GM23248 (cell line): ENCODE measurements at regions not wholly inside any gene's neighbourhood (a gene's known extent, or its start where the extent isn't known, plus 50 kb on each side); places are given as distances from the start of the nearest gene placed in this dataset.

ENCODE experiments used
- DNase-seq: peaks from one replicate; pipeline ENCODE4 v3.0.0-alpha.2; 2015
- H2AFZ ChIP-seq: fragments of 200-600 bp; sonication (generic); 2 replicates; pipeline ENCODE4 v1.6.1; 2016; ENCODE audit warnings: antibody characterized with exemption
- H3F3A ChIP-seq: fragments of 200-600 bp; sonication (generic); 2 replicates; pipeline ENCODE4 v1.6.1; 2016; ENCODE audit warnings: mild to moderate bottlenecking, antibody characterized with exemption, mixed run types; ENCODE audit not compliant: insufficient read depth
- H3K27ac ChIP-seq: fragments of 200-600 bp; sonication (generic); 2 replicates; pipeline ENCODE4 v1.5.1; 2016; ENCODE audit warnings: mild to moderate bottlenecking
- H3K27me3 ChIP-seq: fragments of 200-600 bp; sonication (generic); replicated peaks from 2 replicates; pipeline ENCODE4 v1.6.1; 2016; ENCODE audit warnings: mild to moderate bottlenecking; ENCODE audit not compliant: insufficient read depth
- H3K36me3 ChIP-seq: fragments of 200-600 bp; sonication (generic); 2 replicates; pipeline ENCODE4 v1.6.1; 2016; ENCODE audit warnings: low read depth, mild to moderate bottlenecking
- H3K4me1 ChIP-seq: fragments of 200-600 bp; sonication (generic); 2 replicates; pipeline ENCODE4 v1.6.1; 2016; ENCODE audit warnings: mild to moderate bottlenecking; ENCODE audit not compliant: insufficient read depth
- H3K4me2 ChIP-seq: fragments of 200-600 bp; sonication (generic); one replicate; pipeline ENCODE4 v1.6.1; 2016; ENCODE audit warnings: mild to moderate bottlenecking; ENCODE audit not compliant: unreplicated experiment
- H3K4me3 ChIP-seq: fragments of 200-600 bp; sonication (generic); 2 replicates; pipeline ENCODE4 v1.5.1; 2016; ENCODE audit warnings: mild to moderate bottlenecking
- H3K79me2 ChIP-seq: fragments of 200-600 bp; sonication (generic); 2 replicates; pipeline ENCODE4 v1.6.1; 2016; ENCODE audit warnings: mild to moderate bottlenecking; ENCODE audit not compliant: insufficient read depth
- H3K9ac ChIP-seq: fragments of 200-600 bp; sonication (generic); 2 replicates; pipeline ENCODE4 v1.6.1; 2016; ENCODE audit warnings: mild to moderate bottlenecking
- H3K9me2 ChIP-seq: fragments of 200-600 bp; sonication (generic); 2 replicates; pipeline ENCODE4 v1.6.1; 2016; ENCODE audit warnings: mixed run types, mild to moderate bottlenecking, moderate library complexity; ENCODE audit not compliant: insufficient read depth
- H3K9me3 ChIP-seq: fragments of 200-600 bp; sonication (generic); one replicate; pipeline ENCODE4 v1.6.1; 2017; ENCODE audit warnings: low read depth
- H4K20me1 ChIP-seq: fragments of 200-600 bp; sonication (generic); 2 replicates; pipeline ENCODE4 v1.6.0; 2016; ENCODE audit not compliant: insufficient read depth
- EZH2 ChIP-seq: fragments of 200-600 bp; sonication (generic); IDR thresholded peaks from 2 replicates; pipeline ENCODE4 v1.6.1; 2018; ENCODE audit warnings: antibody characterized with exemption, mild to moderate bottlenecking; ENCODE audit not compliant: insufficient read depth, poor library complexity, severe bottlenecking
- EZH2phosphoT487 ChIP-seq: fragments of 200-600 bp; sonication (generic); IDR thresholded peaks from 2 replicates; pipeline ENCODE4 v1.6.1; 2018; ENCODE audit warnings: antibody characterized with exemption, moderate library complexity, mild to moderate bottlenecking, low read depth; ENCODE audit not compliant: insufficient read depth
- WGBS, 2 experiments: methylation state at CpG; one replicate each; pipeline ENCODE4 v1.1.6; 2015 to 2017; ENCODE audit warnings: low lambda C conversion rate in 2 of 2, low coverage in 1 of 2; ENCODE audit errors: missing lambda C conversion rate in 2 of 2; 5-methylcytosine and 5-hydroxymethylcytosine counted together
- in situ Hi-C: fragments of 300-500 bp; cut with MboI; formaldehyde crosslinking; loops from 2 replicates; pipeline ENCODE4 v1.15.0; 2020

GRCh38 chr16:51550800-51551347 lies 399.8 kb upstream of the SALL1 start:
- Histone ChIP-seq H3K9me2 (no peaks in the 10 kb centered on the region), H3K36me3 (no peaks in the 10 kb centered on the region), H2AFZ (no peak overlapping the region), H3F3A (no peaks in the 10 kb centered on the region), H3K79me2 (no peaks in the 10 kb centered on the region), H3K4me3 (no peak overlapping the region), H3K27me3 (no peaks in the 10 kb centered on the region), H4K20me1 (no peaks in the 10 kb centered on the region), H3K4me2 (no peak overlapping the region), H3K27ac (no peak overlapping the region), H3K9ac (no peak overlapping the region), H3K9me3 (no peaks in the 10 kb centered on the region), H3K4me1 (no peaks in the 10 kb centered on the region)
- DNase-seq: no peak
- in situ Hi-C loops: loop anchor here (25.0 kb wide), 1 partner anchor 389 kb away; the partner anchor contains the start of gene SALL1
- TF ChIP-seq EZH2phosphoT487 (no peak), EZH2 (no peak)
- WGBS, 2 experiments: 85 to 86% methylated on average over 4 of the region's 4 CpGs

GRCh38 chr16:51549836-51550235 lies 398.8 kb upstream of the SALL1 start:
- H3K4me3 ChIP-seq: no peak overlapping the region
- in situ Hi-C loops: loop anchor here (25.0 kb wide), 1 partner anchor 388 kb away; the partner anchor contains the start of gene SALL1

GRCh38 chr16:51545951-51546350 lies 394.9 kb upstream of the SALL1 start:
- no peak for DNase-seq
- H3K4me1 ChIP-seq: no peaks in the 10 kb centered on the region
- TF ChIP-seq EZH2phosphoT487 (no peak), EZH2 (no peak)
- H3K9me2 ChIP-seq: no peaks in the 10 kb centered on the region
- no peaks in the 10 kb centered on the region for H3F3A ChIP-seq
- H3K27ac ChIP-seq: no peak overlapping the region
- no peaks in the 10 kb centered on the region for H3K9me3 ChIP-seq
- WGBS, 2 experiments: 87 to 90% methylated on average over 6 of the region's 6 CpGs
- in situ Hi-C loops: no loop called here
- no peaks in the 10 kb centered on the region for H3K79me2 ChIP-seq
- H3K9ac ChIP-seq: no peak overlapping the region
- H3K4me2 ChIP-seq: no peak overlapping the region
- H2AFZ ChIP-seq: no peak overlapping the region
- H3K4me3 ChIP-seq: no peak overlapping the region
- H4K20me1 ChIP-seq: no peaks in the 10 kb centered on the region
- H3K27me3 ChIP-seq: no peaks in the 10 kb centered on the region
- no peaks in the 10 kb centered on the region for H3K36me3 ChIP-seq

More at GRCh38 chr16:51549836-51550235, 398.8 kb upstream of the SALL1 start:
- Histone ChIP-seq H3K4me2 (no peak overlapping the region), H3K36me3 (no peaks in the 10 kb centered on the region), H3K4me1 (no peaks in the 10 kb centered on the region), H3K79me2 (no peaks in the 10 kb centered on the region), H3K9me2 (no peaks in the 10 kb centered on the region), H3K9me3 (no peaks in the 10 kb centered on the region), H3K27me3 (no peaks in the 10 kb centered on the region), H3K9ac (no peak overlapping the region), H2AFZ (no peak overlapping the region), H3F3A (no peaks in the 10 kb centered on the region), H3K27ac (no peak overlapping the region), H4K20me1 (no peaks in the 10 kb centered on the region)
- no peak for TF ChIP-seq EZH2
- no peak for TF ChIP-seq EZH2phosphoT487
- DNase-seq: peak; percentile 19
- 62 to 69% methylated on average over 3 of the region's 3 CpGs for WGBS, 2 experiments

GRCh38 chr16:51544851-51545467 lies 393.9 kb upstream of the SALL1 start:
- Histone ChIP-seq H3K4me2 (no peak overlapping the region), H3K27ac (no peak overlapping the region), H3K9ac (no peak overlapping the region), H3K36me3 (no peaks in the 10 kb centered on the region), H3K79me2 (no peaks in the 10 kb centered on the region), H3K27me3 (no peaks in the 10 kb centered on the region), H4K20me1 (no peaks in the 10 kb centered on the region), H2AFZ (no peak overlapping the region), H3K9me2 (no peaks in the 10 kb centered on the region), H3K9me3 (no peaks in the 10 kb centered on the region), H3K4me3 (no peak overlapping the region), H3K4me1 (peaks cover 8% of the 10 kb centered on the region), H3F3A (peaks cover 7% of the 10 kb centered on the region)
- no peak for TF ChIP-seq EZH2phosphoT487
- no peak for TF ChIP-seq EZH2
- WGBS, 2 experiments: 69 to 72% methylated on average over 13 of the region's 13 CpGs
- in situ Hi-C loops: no loop called here
- DNase-seq: no peak
